NCI-H524 (cell line): ENCODE measurements at regions not wholly inside any gene's neighbourhood (a gene's known extent, or its start where the extent isn't known, plus 50 kb on each side); places are given as distances from the start of the nearest gene placed in this dataset.

Experiments used
- DNase-seq, 2 experiments: peaks; one replicate each; lab custom pipeline; 2025; lab: John Stamatoyannopoulos, UW

DNA sequence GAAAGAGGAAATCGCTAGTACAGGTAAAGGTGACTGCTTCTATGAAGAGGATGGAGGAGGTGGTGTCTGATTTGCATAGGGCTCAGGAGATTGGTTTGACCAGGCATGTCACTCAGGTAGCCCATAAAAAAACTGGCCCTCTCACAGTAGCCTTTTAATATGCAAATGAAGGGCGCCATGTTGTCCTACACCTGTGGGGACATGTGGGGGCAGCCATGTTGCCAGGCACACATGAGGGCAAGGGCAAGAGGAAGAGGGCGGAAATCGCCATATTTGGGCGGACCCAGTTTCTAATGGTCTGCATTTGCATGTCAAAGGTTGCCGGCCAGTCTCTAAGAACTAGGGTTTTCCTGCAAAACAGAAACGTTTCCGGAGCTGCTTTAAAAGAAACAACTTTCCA lies 1330.6 kb downstream of the DSC3 start:
- no peak for DNase-seq

DNA sequence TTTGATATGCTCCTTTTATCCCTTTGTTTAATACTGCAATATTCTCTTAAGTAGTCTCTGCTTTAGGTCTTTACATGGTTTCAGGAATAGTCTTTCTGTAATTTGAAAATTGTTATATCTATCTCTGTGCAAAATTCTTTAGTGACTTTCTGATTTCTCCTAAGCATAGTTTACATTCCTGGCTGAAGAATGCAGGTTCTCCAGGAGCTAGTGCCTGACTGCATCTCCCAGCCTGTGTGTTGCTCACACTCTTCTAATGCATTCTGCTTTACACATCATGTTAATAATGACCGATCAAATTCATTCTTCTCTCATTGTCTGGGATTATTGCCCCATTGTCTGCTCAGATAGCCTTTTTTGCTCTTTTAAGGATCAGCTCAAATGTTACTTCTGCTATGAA lies 1349.2 kb downstream of the DSC3 start:
- DNase-seq, result no peak

DNA sequence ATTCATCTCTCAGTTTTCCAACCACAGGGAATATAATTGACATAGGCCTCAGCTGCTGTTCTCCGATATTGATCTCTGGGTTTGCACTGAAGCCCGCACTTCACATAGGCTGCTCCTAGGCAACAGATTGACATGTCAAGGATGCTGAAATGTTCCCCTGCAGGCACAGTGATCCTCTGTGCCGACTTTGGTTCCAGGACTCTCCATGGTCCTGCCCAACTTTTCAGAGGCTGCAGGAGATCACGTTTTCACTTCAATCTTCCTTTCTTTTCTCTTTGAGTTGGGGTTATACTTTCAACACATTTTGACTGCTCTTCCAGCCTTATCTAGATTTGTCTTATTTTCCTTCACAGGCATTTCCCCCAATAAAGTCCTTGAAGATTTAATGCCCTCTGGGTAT lies 1361.0 kb downstream of the DSC3 start:
- no peak for DNase-seq

DNA sequence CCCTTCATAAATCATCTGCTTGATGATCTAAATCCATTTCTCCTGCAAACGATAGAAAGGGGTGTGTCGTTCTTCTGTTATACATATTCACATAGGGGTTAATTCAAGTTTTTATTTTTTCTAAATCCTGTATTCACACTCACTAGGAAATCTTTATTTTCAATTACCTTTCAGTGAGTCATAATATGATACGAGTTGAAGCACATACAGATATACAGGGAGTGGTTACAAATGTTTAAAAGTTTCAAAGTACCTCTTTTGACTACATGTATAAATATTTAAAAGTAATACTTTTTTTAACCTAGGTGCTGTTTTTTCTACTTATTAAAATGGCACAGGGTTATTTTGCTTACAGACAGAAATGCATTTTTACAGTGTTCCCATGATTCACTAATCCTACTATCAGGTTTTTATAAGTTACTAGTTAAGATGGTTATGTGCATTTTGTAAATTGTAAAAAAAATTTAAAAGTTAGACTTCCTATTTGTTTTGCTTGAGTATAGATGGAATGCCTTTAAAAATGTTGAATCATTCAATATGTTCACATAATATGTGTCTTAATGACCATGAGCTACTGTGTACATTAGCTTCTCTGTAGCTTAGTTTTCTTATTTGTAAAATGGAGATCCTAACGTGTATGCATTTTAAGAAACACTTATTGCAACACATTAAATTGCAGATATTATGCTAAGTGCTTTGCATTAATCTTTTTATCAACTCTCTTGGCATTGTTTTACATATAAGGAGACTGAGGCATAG lies 1378.1 kb downstream of the DSC3 start:
- no peak for DNase-seq

DNA sequence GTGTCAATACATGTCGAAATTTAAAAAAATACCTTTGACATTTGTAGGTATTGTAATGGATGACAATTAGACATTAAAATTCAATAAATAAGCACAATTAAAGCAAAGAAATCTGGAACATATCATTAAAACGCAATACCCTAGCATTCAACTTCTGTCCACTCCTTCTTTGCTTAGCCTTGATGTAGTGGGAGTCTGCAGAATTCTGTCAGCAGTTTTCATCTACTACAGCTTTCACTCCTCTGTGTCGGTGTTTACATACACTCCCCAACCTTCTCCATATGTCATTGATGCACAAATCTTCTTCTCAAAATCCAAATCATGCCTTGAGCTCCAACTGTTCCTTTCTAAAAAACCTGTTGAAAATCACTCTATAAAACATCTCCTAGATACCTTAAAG lies 1380.6 kb downstream of the DSC3 start:
- DNase-seq, result no peak

DNA sequence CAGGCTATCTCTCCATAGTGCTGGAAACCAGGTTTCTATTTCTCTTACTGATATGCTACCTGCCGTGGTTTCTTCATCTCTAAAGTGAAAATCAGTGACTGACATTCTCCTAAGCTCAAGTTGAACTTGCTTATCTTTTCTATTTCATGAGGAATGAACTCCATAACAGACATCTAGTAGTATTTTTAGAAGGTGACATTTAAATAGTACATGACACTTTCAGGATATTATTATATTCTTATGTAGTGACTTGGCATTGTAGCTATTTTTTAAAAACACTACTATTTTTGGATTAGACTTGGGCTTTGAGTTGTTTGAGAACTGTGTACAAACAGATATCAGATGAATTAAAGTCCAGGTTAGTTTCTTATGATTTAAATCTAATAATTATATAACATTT lies 1381.8 kb downstream of the DSC3 start:
- DNase-seq, result no peak

DNA sequence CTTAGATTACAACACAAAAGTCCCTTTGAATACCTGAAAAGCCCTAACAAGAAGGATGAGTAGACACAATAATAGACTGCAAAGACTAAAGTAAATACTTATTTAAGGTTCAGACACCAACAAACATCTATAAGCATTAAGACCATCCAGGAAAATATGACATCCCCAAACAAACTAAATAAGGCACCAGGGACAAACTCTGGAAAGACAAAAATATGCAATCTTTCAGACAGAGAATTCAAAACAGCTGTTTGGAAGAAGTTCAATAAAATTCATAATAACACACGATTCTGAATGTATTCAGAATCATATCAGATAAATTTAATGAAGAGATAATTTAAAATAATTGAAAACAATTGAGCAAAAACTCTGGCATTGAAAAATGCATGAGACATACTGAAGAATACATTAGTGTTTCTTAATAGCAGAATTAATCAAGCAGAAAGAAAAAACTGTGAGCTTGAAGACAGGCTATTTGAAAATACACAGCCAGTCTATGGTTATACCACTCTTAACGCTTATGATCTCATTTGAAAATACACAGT lies 1388.8 kb downstream of the DSC3 start:
- DNase-seq, result no peak

DNA sequence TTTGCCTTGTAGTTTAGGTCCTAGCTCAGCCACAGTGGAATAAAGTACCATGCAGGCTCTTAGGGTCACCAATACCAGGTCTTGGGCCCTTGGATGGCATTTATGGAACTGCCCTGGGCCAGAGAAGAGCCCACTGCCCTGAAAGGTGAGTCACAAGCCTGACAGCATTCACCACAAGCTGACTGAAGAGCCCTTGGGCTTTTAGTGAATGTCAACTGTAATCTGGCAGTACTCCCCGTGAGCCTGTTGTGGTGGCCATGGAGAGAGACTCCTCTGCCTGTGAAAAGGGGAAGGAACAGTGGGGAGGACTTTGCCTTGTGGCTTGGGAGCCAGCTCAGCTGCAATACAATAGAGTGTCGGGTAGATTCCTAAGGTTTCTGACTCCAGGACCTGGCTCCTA lies 1389.7 kb downstream of the DSC3 start:
- DNase-seq, result no peak

DNA sequence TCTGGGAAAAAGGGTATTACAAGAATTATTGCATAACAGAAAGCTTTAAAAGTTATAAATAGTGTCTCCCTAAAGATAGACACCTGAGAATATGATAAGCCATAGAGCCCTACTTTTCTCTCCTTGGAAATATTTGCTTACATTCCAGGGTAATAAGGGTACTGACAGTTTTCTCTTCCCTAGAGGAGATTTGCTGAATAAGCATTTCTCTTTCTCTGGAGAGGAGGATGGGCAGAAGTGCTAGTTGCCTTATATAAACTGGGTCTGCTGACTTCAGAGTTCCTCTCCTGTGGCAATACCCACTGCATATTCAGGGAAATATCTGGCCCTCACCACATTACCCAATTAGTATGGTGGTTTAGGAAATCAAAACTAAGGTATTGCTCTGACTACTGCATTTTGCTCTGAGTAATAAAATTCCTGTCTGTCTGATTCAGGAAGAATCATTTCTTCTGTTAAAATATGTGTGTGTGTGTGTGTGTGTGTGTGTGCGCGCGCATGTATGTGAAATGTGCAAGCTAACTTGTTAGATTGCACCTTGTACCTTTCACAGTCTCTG lies 1391.3 kb downstream of the DSC3 start:
- no peak for DNase-seq

DNA sequence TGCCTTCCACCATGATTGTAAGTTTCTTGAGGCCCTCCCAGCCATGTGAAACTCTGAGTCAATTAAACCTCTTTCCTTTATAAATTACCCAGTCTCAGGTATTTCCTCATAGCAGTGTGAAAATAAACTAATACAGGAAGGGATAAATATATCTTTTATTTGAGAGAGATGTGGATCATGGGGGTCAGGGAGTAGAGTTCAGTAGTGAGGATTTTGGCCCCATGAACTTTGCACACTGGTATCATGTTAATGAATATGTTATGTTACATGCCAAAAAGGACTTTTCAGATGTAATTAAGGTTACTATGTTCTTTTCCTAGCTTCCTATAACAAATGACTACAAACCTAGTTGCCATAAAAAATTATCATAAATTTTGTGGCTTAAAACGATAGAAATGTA lies 1393.7 kb downstream of the DSC3 start:
- DNase-seq, result no peak

DNA sequence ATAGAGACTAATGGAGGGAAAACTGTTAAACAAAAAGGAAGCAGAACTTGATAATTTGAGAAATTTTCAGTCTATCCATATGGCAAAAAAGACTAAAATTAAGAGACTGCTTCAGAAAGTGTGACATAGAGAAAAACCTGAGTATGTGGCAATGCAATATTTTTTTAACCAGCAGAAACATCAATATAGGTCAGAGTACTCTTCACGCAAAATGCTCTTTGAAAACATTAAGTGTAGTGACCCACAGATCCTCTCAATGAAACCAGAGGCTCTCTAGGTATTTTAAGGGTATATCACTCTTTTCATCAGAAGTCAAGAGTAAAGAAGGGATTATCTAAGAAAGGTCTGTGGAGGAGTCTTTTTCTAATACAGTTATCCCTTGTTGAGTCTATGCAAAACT lies 1394.8 kb downstream of the DSC3 start:
- no peak for DNase-seq

DNA sequence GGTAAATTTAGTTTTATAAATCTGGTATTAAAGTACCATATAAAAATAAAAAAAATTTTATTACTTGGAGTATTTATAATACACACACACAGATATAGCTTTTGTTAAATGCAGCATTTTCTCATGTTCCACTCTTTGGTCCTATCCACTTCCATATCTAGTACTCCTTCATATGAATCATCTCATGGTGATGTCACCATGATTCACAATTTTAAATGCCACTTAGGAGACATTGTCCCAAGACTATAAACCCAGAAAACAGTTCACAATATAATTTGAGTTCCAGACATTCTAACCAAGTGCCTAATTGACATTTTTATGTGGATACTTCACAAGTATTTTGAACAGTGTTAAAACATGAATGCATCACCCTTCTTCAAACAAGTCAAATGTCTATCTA lies 1398.3 kb downstream of the DSC3 start:
- DNase-seq, result no peak

DNA sequence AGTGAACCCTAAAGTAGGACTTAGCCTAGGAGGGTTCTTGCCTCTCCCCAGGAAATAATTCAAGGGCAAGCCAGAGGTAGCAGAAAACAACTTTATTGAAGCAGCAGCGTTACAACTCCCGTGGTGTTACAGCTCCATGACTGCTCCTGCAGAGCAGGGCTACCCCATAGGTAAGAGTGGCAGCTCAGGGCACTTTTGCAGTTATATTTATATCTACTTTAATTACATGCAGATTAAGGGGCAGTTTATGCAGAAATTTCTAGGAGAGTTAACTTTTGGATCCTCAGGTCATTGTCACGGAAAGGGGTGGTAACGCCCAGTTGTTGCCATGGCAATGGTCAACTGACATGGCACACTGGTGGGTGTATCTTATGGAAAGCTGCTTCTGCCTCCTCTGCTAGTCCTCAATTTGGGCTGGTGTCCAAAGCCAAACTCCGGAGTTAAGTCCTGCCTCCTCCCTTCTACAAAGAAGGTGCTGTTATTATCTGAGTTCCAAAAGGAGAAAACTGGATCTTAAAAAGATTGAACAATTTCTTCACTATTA lies 1413.0 kb downstream of the DSC3 start:
- DNase-seq, result no peak

DNA sequence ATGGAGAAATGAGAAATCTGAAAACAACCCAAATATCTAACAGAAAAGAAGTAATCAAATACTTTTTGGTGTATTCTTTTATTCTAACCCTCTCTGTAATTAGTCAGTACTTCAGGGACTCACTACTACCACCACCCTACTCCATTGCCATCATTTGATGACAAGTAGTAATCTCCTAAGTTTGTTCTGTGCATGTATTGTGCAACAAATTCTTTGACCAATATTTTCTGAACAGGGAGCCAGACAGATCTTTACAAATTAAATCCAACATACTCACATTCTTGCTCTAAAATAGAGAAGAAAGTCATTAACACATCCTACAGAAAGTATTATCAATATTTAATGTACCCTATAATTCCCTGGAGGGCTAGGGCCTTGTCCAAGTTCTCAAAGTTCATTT lies 1416.4 kb downstream of the DSC3 start:
- no peak for DNase-seq

DNA sequence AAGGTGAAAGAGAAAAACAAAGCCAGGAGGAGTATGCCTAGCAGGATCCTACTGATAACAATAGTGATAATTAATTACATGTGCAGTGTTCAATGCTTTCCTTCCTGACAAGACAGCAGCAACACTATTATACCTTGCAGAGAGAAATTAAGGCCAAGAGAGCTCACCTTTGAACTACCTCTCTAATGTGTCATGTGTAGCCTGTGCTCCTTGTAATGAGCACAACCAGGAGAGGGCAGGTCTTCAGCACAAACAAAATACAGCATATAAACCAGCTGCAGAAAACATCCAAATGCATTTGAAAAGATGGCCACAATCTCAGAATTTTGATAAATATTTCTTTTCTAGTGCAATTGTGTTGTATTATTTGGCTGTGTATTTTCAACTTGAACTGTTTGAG lies 1425.7 kb downstream of the DSC3 start:
- DNase-seq, result no peak

DNA sequence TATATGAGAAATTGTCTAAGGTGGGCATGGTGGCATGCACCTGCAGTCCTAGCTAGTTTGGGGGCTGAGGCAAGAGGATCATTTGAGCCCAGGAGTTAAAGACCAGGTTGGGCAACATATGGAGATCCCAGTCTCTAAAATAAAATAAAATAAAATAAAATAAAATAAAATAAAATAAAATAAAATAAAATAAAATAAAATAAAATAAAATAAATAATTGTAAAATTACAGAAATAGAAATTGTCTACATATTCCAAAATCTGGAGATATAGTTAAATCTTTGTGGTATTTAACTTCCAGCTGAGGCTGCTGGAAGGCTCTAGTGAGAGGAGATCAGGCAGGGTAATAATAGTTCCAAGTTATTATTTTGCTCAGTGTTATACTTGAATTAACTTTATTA lies 1432.1 kb upstream of the CDH2 start:
- no peak for DNase-seq

DNA sequence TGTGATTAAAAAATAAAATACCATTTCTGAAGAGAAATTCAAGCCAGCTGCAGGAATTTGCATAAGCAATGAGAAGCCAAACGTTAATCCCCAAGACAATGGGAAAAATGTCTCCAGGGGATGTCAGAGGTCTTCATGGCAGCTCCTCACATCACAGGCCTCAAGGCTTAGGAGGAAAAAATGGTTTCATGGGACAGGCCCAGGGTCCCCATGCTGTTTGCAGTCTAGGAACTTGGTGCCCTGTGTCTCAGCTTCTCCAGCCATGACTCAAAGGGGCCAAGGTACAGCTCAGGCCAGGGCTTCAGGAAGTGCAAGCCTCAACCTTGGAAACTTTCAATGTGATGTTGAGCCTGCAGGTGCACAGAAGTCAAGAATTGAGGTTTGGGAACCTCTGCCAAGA lies 1428.4 kb upstream of the CDH2 start:
- no peak for DNase-seq

DNA sequence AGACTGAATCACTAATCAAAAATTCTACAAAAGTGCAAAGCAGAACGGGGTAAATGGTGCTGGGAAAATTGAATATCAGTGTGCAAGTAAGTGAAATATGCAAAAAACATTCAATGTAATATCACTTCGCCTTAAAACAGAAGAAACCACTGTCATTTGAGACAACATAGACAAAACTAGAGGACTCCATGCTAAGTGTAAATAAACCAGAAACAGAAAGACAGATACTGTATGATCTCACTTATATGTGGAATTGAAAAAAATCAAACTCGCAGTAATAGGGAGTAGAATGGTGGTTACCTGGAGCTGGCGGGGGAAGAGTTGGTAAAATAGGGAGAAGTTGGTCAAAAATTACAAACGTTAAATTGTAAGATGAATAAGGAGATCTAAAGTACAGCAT lies 1420.0 kb upstream of the CDH2 start:
- DNase-seq, result no peak

DNA sequence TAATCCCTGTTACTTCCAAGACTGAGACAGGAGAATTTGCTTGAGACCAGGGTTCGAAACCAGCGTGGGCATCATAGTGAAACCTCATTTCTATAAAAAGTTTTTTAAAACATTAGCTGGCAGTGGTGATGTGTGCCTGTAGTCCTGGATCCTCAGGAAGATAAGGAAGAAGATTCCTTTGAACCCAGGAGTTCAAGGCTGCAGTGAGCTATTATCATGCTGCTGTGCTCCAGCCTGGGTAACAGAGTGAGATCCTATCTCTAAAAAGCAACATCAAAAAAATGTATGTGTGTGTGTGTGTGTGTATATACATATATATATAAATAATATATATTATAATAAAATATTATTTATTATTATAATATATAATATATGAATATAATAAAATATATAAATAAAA lies 1417.6 kb upstream of the CDH2 start:
- DNase-seq, result no peak

DNA sequence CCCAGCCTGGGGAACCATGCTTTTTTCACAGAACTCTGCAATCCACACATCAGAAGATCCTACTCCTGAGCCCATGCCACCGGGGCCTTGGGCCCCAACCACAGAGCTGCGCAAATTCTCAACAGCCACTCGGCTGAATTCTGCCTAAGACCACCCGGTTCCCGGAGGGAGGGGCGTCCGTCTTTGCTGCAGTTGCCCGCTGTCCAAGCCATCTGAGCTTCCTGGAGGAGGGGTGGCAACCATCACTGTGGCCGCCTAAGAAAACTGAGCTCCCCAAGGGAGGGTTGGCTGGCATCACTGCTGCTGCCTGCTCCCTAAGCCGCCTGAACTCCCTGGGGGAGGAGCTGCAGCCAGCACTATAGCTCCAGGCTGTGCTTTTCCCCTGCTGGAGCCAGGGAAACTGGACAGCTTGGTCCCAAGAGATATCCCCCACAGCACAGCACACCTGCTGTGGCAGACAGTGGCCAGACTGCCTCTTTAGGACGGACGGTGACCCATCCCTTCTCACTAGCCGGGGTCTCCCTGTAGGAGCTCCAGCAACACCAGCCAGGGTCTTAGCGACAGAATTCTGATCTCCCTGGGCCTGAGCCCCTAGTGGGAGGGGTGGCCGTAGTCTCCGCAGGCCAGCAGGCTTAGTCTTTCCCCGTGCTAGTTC lies 1411.6 kb upstream of the CDH2 start:
- no peak for DNase-seq

DNA sequence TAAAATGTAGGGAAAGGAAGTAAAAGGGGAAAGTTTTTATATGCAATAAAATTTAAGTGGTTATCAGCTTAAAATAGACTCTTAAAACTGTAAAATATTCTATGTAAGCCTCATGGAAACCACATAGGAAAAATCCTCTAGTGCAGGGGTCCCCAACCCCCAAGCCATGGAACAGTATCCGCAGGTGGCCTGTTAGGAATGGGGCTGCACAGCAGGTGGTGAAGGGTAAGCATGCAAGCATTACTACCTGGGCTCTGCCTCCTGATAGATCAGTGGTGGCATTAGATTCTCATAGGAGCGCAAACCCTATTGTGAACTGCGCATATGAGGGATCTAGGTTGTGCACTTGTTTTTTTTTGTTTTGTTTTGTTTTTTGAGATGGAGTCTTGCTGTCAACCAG lies 1409.3 kb upstream of the CDH2 start:
- no peak for DNase-seq

DNA sequence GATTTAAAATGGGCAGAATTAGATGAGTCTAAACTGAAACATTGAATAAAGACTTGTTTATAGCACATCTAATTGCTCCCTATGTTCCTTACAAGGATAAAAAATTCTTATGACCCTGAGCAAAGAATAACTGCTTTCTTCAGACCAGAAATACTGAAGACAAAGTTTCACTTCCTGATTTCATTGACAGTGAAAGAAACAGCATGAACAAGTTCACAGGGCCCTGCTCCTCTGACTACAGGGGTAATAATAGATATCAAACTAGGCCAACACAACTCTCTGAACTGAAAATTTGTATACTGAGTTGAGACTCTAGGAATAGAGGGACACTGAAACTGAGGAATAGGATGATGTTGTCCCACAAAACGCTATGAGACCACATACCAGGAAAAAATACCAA lies 1383.3 kb upstream of the CDH2 start:
- no peak for DNase-seq

DNA sequence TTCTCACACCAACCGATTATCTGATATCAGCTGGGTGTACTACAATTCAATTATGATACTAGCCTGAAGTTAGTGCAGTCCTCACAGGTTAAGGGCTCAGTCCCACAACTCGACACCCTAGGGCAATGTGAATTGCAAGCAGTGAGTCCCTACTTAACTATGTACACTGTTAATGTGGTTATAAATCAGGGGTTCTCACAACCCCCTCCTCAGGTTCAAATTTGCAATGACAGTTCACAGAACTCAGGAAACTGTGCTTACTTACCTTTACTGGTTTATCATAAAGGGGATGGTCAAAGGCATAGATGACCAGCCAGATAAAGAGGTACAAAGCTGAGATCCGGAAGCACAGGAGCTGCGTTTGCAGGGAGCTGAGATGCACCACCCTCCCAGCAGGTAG lies 1379.1 kb upstream of the CDH2 start:
- DNase-seq, result no peak
